Esophagus muscularis mucosa (tissue), 3 donors: ENCODE measurements at regions not wholly inside any gene's neighbourhood (a gene's known extent, or its start where the extent isn't known, plus 50 kb on each side); places are given as distances from the start of the nearest gene placed in this dataset.

ENCODE experiments used
- CTCF ChIP-seq, 3 experiments: fragments of 200-600 bp in 2 of 3; fragments of 450-650 bp in 1 of 3; sonication (generic) in 2 of 3; IDR thresholded peaks; one replicate each; pipeline ENCODE4 v1.5.1; 2017 to 2019; ENCODE audit warnings: antibody characterized with exemption in 3 of 3, mild to moderate bottlenecking in 2 of 3, moderate library complexity in 1 of 3
- POLR2A ChIP-seq: fragments of 450-650 bp; IDR thresholded peaks from one replicate; pipeline ENCODE4 v1.6.1; 2017; ENCODE audit warnings: antibody characterized with exemption, moderate library complexity, mild to moderate bottlenecking, low read depth
- POLR2AphosphoS5 ChIP-seq, 2 donors: sonication (generic); formaldehyde crosslinking; IDR thresholded peaks; one replicate each; pipeline ENCODE4 v1.6.1; 2017; ENCODE audit warnings: antibody characterized with exemption in 2 of 2

DNA sequence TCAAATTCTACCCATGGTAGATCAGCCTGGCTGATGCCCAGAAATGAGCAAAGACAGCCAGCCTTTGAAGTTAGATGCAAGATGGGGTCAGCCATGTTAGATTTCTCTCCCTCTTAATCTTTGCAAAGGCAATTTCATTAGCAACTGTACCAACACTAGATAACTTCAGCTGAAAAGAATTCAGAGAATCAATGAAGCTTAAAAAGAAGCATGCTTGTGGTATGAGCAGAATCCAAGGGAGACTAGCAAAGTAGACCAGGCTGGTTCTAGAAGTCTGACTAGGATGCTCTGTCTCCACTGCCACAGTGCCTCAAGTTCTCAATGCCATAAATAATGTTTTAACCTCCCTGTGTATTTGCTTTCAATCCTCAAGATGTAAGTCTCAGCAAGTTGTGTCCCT lies 247.3 kb downstream of the SLC7A11 start:
- TF ChIP-seq CTCF (IDR thresholded peaks at IDR 0.05) (no peak), POLR2A (no peak), POLR2AphosphoS5 (IDR thresholded peaks at IDR 0.05) (no peak)
